HL-60 (cell line): ENCODE measurements at regions not wholly inside any gene's neighbourhood (a gene's known extent, or its start where the extent isn't known, plus 50 kb on each side); places are given as distances from the start of the nearest gene placed in this dataset.
A peak's percentile ranks its signal among the peaks of the same experiment; 100 is the strongest.

ENCODE experiments used
- DNase-seq, 2 experiments: peaks; one replicate each; pipeline ENCODE4 v3.0.0-alpha.2; 2010 to 2020; ENCODE audit warnings: low read depth in 1 of 2, low spot score in 1 of 2
- H3K27ac ChIP-seq: fragments of 250-450 bp; sonication (Bioruptor Pico); replicated peaks from 2 replicates; pipeline ENCODE4 v1.5.1; 2020; ENCODE audit warnings: mild to moderate bottlenecking, moderate library complexity
- H3K27me3 ChIP-seq: fragments of 250-450 bp; sonication (Bioruptor Pico); 2 replicates; pipeline ENCODE4 v1.5.1; 2021; ENCODE audit warnings: mild to moderate bottlenecking, moderate library complexity; ENCODE audit not compliant: insufficient read depth, poor library complexity, severe bottlenecking
- H3K4me3 ChIP-seq: replicated peaks from 2 replicates; pipeline ENCODE4 v1.5.1; 2011; ENCODE audit warnings: mild to moderate bottlenecking, control low read depth, low read length; ENCODE audit not compliant: insufficient read depth
- GABPA ChIP-seq: IDR thresholded peaks from 2 replicates; pipeline ENCODE4 v1.6.1; 2012; ENCODE audit warnings: low read depth
- POLR2AphosphoS5 ChIP-seq: IDR thresholded peaks from 2 replicates; pipeline ENCODE4 v1.6.1; 2012; ENCODE audit warnings: low read depth
- SPI1 ChIP-seq: IDR thresholded peaks from 2 replicates; pipeline ENCODE4 v1.6.1; 2012; ENCODE audit warnings: low read depth, mild to moderate bottlenecking, borderline replicate concordance
- TF ChIP-seq, protein P1 (sequence below): IDR thresholded peaks from 2 replicates; pipeline ENCODE4 v1.6.1; 2012; ENCODE audit warnings: low read depth; ENCODE audit not compliant: insufficient replicate concordance
- TF ChIP-seq, protein P2 (sequence below): IDR thresholded peaks from one replicate; pipeline ENCODE4 v1.5.1; 2011; ENCODE audit warnings: low read length, control low read depth, inconsistent platforms; ENCODE audit not compliant: insufficient read depth

DNA sequence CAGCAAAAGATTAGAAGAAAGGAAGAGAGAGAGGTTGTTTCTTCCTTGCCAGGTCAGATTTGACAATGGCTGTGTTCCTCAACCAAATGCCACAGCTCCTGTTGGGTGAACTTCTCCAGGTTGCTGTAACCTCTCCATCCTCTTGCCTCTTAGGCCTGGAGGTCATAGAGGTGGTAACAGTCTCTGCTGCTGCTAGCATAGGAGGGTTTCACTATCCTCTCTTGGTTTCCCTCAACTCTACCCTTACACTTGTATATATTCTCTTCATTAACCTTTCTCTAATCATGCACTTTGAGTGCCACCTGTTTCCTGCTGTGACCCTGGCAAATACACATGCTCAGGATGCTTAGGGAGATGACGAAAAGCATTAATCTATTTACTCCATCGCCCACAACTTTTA, 67.7 kb upstream of the HIF1A start:
- H3K4me3 ChIP-seq: no peak overlapping the region
- no peak for DNase-seq
- no peak overlapping the region; the same call in 1 of the 2 replicates for H3K27ac ChIP-seq
- H3K27me3 ChIP-seq: no peaks in the 10 kb centered on the region
- TF ChIP-seq GABPA (no peak), SPI1 (no peak), POLR2AphosphoS5 (no peak)
- TF ChIP-seq, protein P1, sequence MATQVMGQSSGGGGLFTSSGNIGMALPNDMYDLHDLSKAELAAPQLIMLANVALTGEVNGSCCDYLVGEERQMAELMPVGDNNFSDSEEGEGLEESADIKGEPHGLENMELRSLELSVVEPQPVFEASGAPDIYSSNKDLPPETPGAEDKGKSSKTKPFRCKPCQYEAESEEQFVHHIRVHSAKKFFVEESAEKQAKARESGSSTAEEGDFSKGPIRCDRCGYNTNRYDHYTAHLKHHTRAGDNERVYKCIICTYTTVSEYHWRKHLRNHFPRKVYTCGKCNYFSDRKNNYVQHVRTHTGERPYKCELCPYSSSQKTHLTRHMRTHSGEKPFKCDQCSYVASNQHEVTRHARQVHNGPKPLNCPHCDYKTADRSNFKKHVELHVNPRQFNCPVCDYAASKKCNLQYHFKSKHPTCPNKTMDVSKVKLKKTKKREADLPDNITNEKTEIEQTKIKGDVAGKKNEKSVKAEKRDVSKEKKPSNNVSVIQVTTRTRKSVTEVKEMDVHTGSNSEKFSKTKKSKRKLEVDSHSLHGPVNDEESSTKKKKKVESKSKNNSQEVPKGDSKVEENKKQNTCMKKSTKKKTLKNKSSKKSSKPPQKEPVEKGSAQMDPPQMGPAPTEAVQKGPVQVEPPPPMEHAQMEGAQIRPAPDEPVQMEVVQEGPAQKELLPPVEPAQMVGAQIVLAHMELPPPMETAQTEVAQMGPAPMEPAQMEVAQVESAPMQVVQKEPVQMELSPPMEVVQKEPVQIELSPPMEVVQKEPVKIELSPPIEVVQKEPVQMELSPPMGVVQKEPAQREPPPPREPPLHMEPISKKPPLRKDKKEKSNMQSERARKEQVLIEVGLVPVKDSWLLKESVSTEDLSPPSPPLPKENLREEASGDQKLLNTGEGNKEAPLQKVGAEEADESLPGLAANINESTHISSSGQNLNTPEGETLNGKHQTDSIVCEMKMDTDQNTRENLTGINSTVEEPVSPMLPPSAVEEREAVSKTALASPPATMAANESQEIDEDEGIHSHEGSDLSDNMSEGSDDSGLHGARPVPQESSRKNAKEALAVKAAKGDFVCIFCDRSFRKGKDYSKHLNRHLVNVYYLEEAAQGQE: no peak
- TF ChIP-seq, protein P2, sequence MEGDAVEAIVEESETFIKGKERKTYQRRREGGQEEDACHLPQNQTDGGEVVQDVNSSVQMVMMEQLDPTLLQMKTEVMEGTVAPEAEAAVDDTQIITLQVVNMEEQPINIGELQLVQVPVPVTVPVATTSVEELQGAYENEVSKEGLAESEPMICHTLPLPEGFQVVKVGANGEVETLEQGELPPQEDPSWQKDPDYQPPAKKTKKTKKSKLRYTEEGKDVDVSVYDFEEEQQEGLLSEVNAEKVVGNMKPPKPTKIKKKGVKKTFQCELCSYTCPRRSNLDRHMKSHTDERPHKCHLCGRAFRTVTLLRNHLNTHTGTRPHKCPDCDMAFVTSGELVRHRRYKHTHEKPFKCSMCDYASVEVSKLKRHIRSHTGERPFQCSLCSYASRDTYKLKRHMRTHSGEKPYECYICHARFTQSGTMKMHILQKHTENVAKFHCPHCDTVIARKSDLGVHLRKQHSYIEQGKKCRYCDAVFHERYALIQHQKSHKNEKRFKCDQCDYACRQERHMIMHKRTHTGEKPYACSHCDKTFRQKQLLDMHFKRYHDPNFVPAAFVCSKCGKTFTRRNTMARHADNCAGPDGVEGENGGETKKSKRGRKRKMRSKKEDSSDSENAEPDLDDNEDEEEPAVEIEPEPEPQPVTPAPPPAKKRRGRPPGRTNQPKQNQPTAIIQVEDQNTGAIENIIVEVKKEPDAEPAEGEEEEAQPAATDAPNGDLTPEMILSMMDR: no peak

- H3K27ac ChIP-seq: peak overlapping the region; percentile 32; the same call in 1 of the 2 replicates
- H3K4me3 ChIP-seq: no peak overlapping the region
- H3K27me3 ChIP-seq: no peaks in the 10 kb centered on the region
- TF ChIP-seq POLR2AphosphoS5 (no peak), GABPA (no peak), SPI1 (no peak)
- TF ChIP-seq, protein P2: no peak
- TF ChIP-seq, protein P1: no peak
- peak in 1 of 2 experiments; percentile 44 for DNase-seq
Measured at GRCh38 chr14:61628016-61628725, 67.1 kb upstream of the HIF1A start.

DNA sequence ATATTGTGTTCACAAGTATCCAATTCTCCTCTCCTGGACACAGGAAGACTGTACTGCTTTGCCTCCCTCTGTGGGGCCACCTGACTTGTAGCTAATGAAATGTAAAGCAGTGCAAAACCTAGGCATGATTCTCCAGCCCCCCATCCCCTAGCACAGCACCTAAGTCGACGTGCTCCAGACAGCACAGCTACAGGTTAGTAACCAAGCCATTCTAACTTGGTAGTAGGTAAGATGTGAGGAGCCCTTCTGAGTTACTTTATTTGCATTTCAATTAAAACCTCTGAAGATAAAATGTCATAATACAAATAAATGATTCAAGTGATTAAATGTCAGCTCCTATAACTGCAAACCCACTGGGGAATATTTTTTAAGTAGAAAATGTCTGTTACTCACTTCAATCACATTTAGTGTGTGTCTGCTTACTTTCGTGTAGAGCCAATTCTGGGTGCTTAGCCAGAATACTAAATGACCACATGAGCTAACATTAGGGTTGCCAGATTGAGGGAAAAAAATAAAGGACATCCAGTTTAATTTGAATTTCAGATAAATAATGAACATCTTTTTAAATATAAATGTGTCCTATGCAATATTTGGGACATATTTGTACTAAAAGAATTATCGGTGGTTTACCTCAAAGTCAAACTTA, 64.8 kb upstream of the HIF1A start:
- no peak for TF ChIP-seq GABPA
- TF ChIP-seq, protein P2: no peak
- TF ChIP-seq POLR2AphosphoS5: no peak
- TF ChIP-seq, protein P1: no peak
- TF ChIP-seq SPI1: no peak
- Histone ChIP-seq H3K27ac (no peak overlapping the region), H3K27me3 (no peaks in the 10 kb centered on the region), H3K4me3 (no peak overlapping the region)
- no peak for DNase-seq
